Ovary (tissue), 7 donors: ENCODE measurements at regions not wholly inside any gene's neighbourhood (a gene's known extent, or its start where the extent isn't known, plus 50 kb on each side); places are given as distances from the start of the nearest gene placed in this dataset.

Experiments used
- DNase-seq, 5 donors: peaks; one replicate each; pipeline ENCODE4 v3.0.0-alpha.2; 2019 to 2020
- H3K27ac ChIP-seq, 2 donors: fragments of 200-600 bp; one replicate each; pipeline versions ENCODE4 v1.5.1 to v1.8.0; 2019 to 2022
- H3K27me3 ChIP-seq: fragments of 200-600 bp; one replicate; pipeline ENCODE4 v1.8.0; 2022
- H3K36me3 ChIP-seq: fragments of 200-600 bp; sonication (generic); one replicate; pipeline ENCODE4 v1.5.1; 2019
- H3K4me1 ChIP-seq: one replicate; pipeline ENCODE4 v1.8.1; 2013; ENCODE audit warnings: mild to moderate bottlenecking, moderate library complexity; ENCODE audit not compliant: insufficient read depth
- H3K4me3 ChIP-seq: fragments of 200-600 bp; sonication (generic); one replicate; pipeline ENCODE4 v1.5.1; 2017
- H3K9me3 ChIP-seq, 2 donors: fragments of 200-600 bp in 1 of 2; sonication (generic) in 1 of 2; one replicate each; pipeline versions ENCODE4 v1.5.1 to v1.8.1; 2013 to 2019; ENCODE audit warnings: mild to moderate bottlenecking in 1 of 2, moderate library complexity in 1 of 2
- EP300 ChIP-seq: sonication (generic); formaldehyde crosslinking; IDR thresholded peaks from one replicate; pipeline ENCODE4 v1.6.1; 2017; ENCODE audit warnings: antibody characterized with exemption
- POLR2A ChIP-seq: fragments of 450-650 bp; IDR thresholded peaks from one replicate; pipeline ENCODE4 v1.6.1; 2017; ENCODE audit warnings: antibody characterized with exemption, mild to moderate bottlenecking, moderate library complexity
- WGBS, 3 donors: extraction: QIAGEN DNeasy Blood & Tissue Kit in 1 of 3; methylation state at CpG; one replicate each; pipeline versions ENCODE4 v1.1.5 to v1.1.7; 2013 to 2017; 5-methylcytosine and 5-hydroxymethylcytosine counted together
- intact Hi-C, 4 donors: fragments of 100-400 bp; cut with DNase I; formaldehyde crosslinking; loops; one replicate each; pipeline versions ENCODE4 v1.11.0 to v1.15.1; 2022 to 2023
- TF ChIP-seq, protein P1 (sequence below), 3 donors: fragments of 450-650 bp in 2 of 3; fragments of 200-600 bp in 1 of 3; IDR thresholded peaks; one replicate each; pipeline versions ENCODE4 v1.5.1 to v1.8.0; 2016 to 2022; ENCODE audit warnings: antibody characterized with exemption in 3 of 3, mild to moderate bottlenecking in 1 of 3
- donor health status: DM: no; HTN: no; CAD: no; lungs with moderate emphysema.
- donor health status: DM: no; HTN: no; CAD: no.
- donor health status: Bipolar disorder and iron deficiency.
- donor health status: DM: no; HTN: no; CAD: no.
- donor health status: DM: yes; HTN: yes; CAD: no.

- DNase-seq: no peak
- Histone ChIP-seq H3K9me3 (no peaks in the 10 kb centered on the region), H3K36me3 (no peaks in the 10 kb centered on the region), H3K4me3 (no peak overlapping the region), H3K27me3 (no peaks in the 10 kb centered on the region), H3K4me1 (peaks cover 4% of the 10 kb centered on the region), H3K27ac (no peak overlapping the region)
- intact Hi-C loops: no loop called here
- TF ChIP-seq EP300 (no peak), POLR2A (no peak)
- TF ChIP-seq, protein P1, sequence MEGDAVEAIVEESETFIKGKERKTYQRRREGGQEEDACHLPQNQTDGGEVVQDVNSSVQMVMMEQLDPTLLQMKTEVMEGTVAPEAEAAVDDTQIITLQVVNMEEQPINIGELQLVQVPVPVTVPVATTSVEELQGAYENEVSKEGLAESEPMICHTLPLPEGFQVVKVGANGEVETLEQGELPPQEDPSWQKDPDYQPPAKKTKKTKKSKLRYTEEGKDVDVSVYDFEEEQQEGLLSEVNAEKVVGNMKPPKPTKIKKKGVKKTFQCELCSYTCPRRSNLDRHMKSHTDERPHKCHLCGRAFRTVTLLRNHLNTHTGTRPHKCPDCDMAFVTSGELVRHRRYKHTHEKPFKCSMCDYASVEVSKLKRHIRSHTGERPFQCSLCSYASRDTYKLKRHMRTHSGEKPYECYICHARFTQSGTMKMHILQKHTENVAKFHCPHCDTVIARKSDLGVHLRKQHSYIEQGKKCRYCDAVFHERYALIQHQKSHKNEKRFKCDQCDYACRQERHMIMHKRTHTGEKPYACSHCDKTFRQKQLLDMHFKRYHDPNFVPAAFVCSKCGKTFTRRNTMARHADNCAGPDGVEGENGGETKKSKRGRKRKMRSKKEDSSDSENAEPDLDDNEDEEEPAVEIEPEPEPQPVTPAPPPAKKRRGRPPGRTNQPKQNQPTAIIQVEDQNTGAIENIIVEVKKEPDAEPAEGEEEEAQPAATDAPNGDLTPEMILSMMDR (IDR thresholded peaks at IDR 0.05): no peak
- WGBS, 3 donors: 94 to 97% (median 95%) methylated on average over 2 of the region's 2 CpGs
Measured at GRCh38 chr1:81431624-81432000, 369.1 kb upstream of the ADGRL2 start.

DNA sequence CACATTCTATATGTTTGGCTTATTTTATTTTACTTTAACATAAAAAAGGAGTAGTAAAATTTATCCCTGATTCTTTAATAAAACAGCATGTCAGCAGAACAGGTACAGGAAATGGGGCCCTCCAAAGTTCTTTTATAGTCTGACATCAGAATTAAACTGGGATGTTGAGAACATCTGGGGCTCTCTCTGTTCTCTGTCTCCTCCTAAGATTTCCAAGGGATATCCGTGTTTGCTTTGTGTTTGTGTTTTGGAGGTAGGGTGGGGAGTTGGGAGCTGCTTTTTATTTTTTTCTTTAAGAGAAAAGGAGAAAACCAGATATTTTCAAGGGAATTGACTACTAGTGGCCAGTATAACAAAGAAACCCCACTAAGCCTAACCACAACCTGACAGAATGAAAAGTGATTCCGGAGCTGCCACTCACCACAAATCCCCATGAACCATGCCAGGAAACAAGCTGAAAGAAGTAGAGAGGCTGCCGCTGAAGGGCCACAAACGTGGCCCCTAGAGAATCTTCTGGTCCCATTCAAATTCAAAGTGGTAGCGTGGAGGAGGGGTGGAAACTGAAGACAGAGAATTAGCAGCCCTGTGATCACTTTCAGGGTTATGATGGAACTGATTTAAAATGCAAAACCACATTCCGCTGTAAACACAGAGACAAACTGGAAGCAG lies 369.6 kb upstream of the ADGRL2 start:
- intact Hi-C loops: no loop called here
- no peak for DNase-seq
- WGBS, 3 donors: 79 to 80% (median 80%) methylated on average over 6 of the region's 6 CpGs
- Histone ChIP-seq H3K27ac (no peak overlapping the region), H3K9me3 (no peaks in the 10 kb centered on the region), H3K4me3 (no peak overlapping the region), H3K4me1 (peaks cover 4% of the 10 kb centered on the region), H3K27me3 (no peaks in the 10 kb centered on the region), H3K36me3 (no peaks in the 10 kb centered on the region)
- TF ChIP-seq POLR2A: no peak

DNA sequence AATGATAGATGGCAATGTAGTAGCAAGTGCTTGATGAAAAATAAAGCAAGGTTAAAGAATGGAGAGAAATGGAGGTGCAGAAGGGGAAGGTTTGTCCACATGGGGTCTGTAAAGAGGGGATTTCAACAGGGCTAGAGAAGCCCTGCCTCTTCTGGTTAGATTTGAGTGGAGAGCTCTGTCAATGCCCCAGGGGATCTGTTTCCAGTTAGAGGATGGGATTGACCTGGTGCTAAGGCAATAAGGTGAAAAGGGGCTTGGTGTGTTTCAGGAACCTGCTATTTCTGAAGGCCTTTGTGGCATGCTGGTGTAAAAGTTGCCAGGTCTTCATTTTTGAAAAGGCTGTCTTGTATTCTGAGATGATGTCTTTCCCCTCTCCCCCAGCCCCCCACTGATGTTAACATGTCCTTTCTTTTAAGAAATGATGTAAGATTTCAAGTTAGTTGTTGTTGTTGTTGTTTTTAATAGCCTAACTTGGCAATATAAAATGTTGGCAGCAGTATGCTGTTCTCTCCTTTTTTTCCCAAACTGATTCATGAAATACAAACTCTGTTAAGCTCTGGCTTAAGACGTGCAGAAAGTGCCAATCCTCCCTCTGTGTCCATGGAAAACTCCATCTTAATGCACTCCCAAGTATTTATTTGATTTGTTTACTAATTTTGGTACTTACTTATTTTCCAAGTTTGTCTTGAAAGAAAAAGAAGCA lies 370.3 kb upstream of the ADGRL2 start:
- Histone ChIP-seq H3K4me3 (no peak overlapping the region), H3K4me1 (peaks cover 4% of the 10 kb centered on the region), H3K36me3 (no peaks in the 10 kb centered on the region), H3K27me3 (no peaks in the 10 kb centered on the region), H3K9me3 (no peaks in the 10 kb centered on the region), H3K27ac (no peak overlapping the region)
- 22 to 25% (median 24%) methylated on average over 1 of the region's 1 CpG for WGBS, 3 donors
- intact Hi-C loops: no loop called here
- TF ChIP-seq POLR2A (no peak), EP300 (no peak)
- TF ChIP-seq, protein P1 (IDR thresholded peaks at IDR 0.05): no peak
- DNase-seq: no peak

- 94 to 95% (median 94%) methylated on average over 1 of the region's 1 CpG for WGBS, 3 donors
- H3K9me3 ChIP-seq: no peaks in the 10 kb centered on the region
- TF ChIP-seq POLR2A (no peak), EP300 (no peak)
- TF ChIP-seq, protein P1 (IDR thresholded peaks at IDR 0.05): no peak
- H3K4me1 ChIP-seq: peaks cover 4% of the 10 kb centered on the region
- H3K4me3 ChIP-seq: no peak overlapping the region
- DNase-seq: no peak
- intact Hi-C loops: no loop called here
- no peak overlapping the region for H3K27ac ChIP-seq
- no peaks in the 10 kb centered on the region for H3K27me3 ChIP-seq
- H3K36me3 ChIP-seq: no peaks in the 10 kb centered on the region
Measured at GRCh38 chr1:81428998-81429397, 371.7 kb upstream of the ADGRL2 start.

DNA sequence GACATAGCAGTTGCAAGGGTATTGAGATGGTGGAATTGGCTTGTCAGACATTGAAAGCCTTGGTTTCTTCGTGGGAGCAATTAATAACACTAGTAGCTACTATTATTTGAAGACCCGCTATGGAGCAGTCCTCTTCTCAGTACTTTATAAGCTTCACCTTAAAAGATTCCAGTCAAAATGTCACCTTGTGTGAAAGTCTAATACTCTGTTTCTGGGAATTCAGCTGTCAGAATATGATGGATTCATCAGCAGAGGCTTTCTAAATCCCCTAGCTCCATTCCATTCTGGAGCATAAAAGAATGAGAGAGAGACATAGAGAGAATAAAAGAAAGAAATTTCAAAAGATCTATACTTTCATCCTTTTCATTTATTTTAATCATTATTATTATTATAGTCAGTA lies 375.9 kb upstream of the ADGRL2 start:
- intact Hi-C loops: no loop called here

More for the DNA sequence above, 375.9 kb upstream of the ADGRL2 start:
- H3K27me3 ChIP-seq: no peaks in the 10 kb centered on the region
- H3K36me3 ChIP-seq: no peaks in the 10 kb centered on the region
- no peak for DNase-seq
- H3K9me3 ChIP-seq: no peaks in the 10 kb centered on the region
- H3K4me1 ChIP-seq: no peaks in the 10 kb centered on the region
- WGBS, 3 donors: 95 to 96% (median 96%) methylated on average over 2 of the region's 2 CpGs
- H3K4me3 ChIP-seq: no peak overlapping the region
- H3K27ac ChIP-seq: no peak overlapping the region
- TF ChIP-seq, protein P1 (IDR thresholded peaks at IDR 0.05): no peak
- TF ChIP-seq EP300 (no peak), POLR2A (no peak)
